SK-N-SH (cell line): ENCODE measurements at regions not wholly inside any gene's neighbourhood (a gene's known extent, or its start where the extent isn't known, plus 50 kb on each side); places are given as distances from the start of the nearest gene placed in this dataset.

Experiments
- CTCF ChIA-PET: fragments of 300-600, 350-600 bp; formaldehyde crosslinking; extraction: SDS; loops from one replicate; lab custom pipeline; 2021; lab: Yijun Ruan, JAX
- POLR2A ChIA-PET: fragments of 350-600 bp; sonication (Branson Sonifier 250); formaldehyde crosslinking; extraction: SDS; loops from one replicate; lab custom pipeline; 2020; ENCODE audit warnings: antibody characterized with exemption, inconsistent platforms; lab: Yijun Ruan, JAX
- DNase-seq: peaks from one replicate; pipeline ENCODE4 v3.0.0; 2012
- H2AFZ ChIP-seq: fragments of 200-600 bp; sonication (generic); 2 replicates; pipeline ENCODE4 v1.8.1; 2016; ENCODE audit warnings: antibody characterized with exemption, mild to moderate bottlenecking, low read depth
- H3F3A ChIP-seq: fragments of 200-600 bp; sonication (generic); replicated peaks from 2 replicates; pipeline ENCODE3; 2016; ENCODE audit warnings: antibody characterized with exemption, mild to moderate bottlenecking; ENCODE audit not compliant: insufficient read depth
- H3K27ac ChIP-seq, 2 experiments: fragments of 200-500 bp in 1 of 2; fragments of 200-600 bp in 1 of 2; sonication (Bioruptor generic) in 1 of 2; sonication (generic), shearing (Covaris generic) in 1 of 2; 2 replicates each; pipeline versions ENCODE4 v1.5.1 to v1.6.1; 2014 to 2016; ENCODE audit warnings: low read depth in 2 of 2, inconsistent platforms in 1 of 2, low read length in 1 of 2, mild to moderate bottlenecking in 1 of 2, mixed read lengths in 1 of 2
- H3K27me3 ChIP-seq: fragments of 200-600 bp; sonication (generic), shearing (Covaris generic); 2 replicates; pipeline ENCODE4 v1.6.1; 2016; ENCODE audit warnings: mixed run types; ENCODE audit not compliant: insufficient read depth
- H3K36me3 ChIP-seq, 2 experiments: fragments of 200-500 bp in 1 of 2; fragments of 200-600 bp in 1 of 2; sonication (Bioruptor generic) in 1 of 2; sonication (generic) in 1 of 2; replicated peaks in 1 of 2; 2 replicates each; pipeline versions ENCODE3 to v1.5.1; 2014 to 2016; ENCODE audit warnings: low read length in 1 of 2, mild to moderate bottlenecking in 1 of 2; ENCODE audit not compliant: insufficient read depth in 2 of 2, control insufficient read depth in 1 of 2
- H3K4me1 ChIP-seq, 2 experiments: fragments of 200-500 bp in 1 of 2; fragments of 200-600 bp in 1 of 2; sonication (Bioruptor generic) in 1 of 2; sonication (generic), shearing (Covaris generic) in 1 of 2; 2 replicates each; pipeline versions ENCODE4 v1.5.1 to v1.6.1; 2014 to 2016; ENCODE audit warnings: low read depth in 1 of 2, low read length in 1 of 2, mixed run types in 1 of 2; ENCODE audit not compliant: insufficient read depth in 2 of 2, control insufficient read depth in 1 of 2
- H3K4me2 ChIP-seq: fragments of 200-600 bp; sonication (generic), shearing (Covaris generic); 2 replicates; pipeline ENCODE4 v1.6.1; 2017; ENCODE audit warnings: mixed run types
- H3K4me3 ChIP-seq, 2 experiments: fragments of 200-500 bp in 1 of 2; fragments of 200-600 bp in 1 of 2; sonication (Bioruptor generic) in 1 of 2; sonication (generic), shearing (Covaris generic) in 1 of 2; 2 replicates each; pipeline versions ENCODE4 v1.5.1 to v1.8.1; 2014 to 2016; ENCODE audit warnings: low read depth in 2 of 2, inconsistent platforms in 1 of 2, low read length in 1 of 2, mild to moderate bottlenecking in 1 of 2, mixed read lengths in 1 of 2, moderate library complexity in 1 of 2
- H3K79me2 ChIP-seq: fragments of 200-600 bp; sonication (generic); 2 replicates; pipeline ENCODE4 v1.8.1; 2017; ENCODE audit warnings: mild to moderate bottlenecking; ENCODE audit not compliant: insufficient read depth
- H3K9ac ChIP-seq: fragments of 200-600 bp; sonication (generic); 2 replicates; pipeline ENCODE4 v1.6.1; 2017; ENCODE audit warnings: mixed run types
- H3K9me2 ChIP-seq: fragments of 200-600 bp; sonication (generic); 2 replicates; pipeline ENCODE4 v1.6.1; 2017; ENCODE audit warnings: mixed run types
- H3K9me3 ChIP-seq: fragments of 200-600 bp; sonication (generic); 2 replicates; pipeline ENCODE4 v1.6.1; 2017; ENCODE audit warnings: mixed run types, mild to moderate bottlenecking, moderate library complexity
- H4K20me1 ChIP-seq: fragments of 200-600 bp; sonication (generic); 2 replicates; pipeline ENCODE4 v1.6.1; 2017; ENCODE audit warnings: mild to moderate bottlenecking, mixed run types; ENCODE audit not compliant: insufficient read depth
- CHD2 ChIP-seq: fragments of 150-350 bp; IDR thresholded peaks from 2 replicates; pipeline ENCODE4 v1.6.1; 2018; ENCODE audit warnings: low read length; ENCODE audit not compliant: partially characterized antibody
- GATA2 ChIP-seq: sonication (generic); formaldehyde crosslinking; IDR thresholded peaks from 2 replicates; pipeline ENCODE4 v1.5.0; 2020; ENCODE audit warnings: mild to moderate bottlenecking, missing genetic modification reagents
- NFIC ChIP-seq: IDR thresholded peaks from 2 replicates; pipeline ENCODE4 v1.4.0; 2012; ENCODE audit warnings: borderline replicate concordance
- RAD21 ChIP-seq: IDR thresholded peaks from 2 replicates; pipeline ENCODE4 v1.6.1; 2012; ENCODE audit warnings: mild to moderate bottlenecking, low read length
- SIN3A ChIP-seq: IDR thresholded peaks from 2 replicates; pipeline ENCODE4 v1.6.1; 2012; ENCODE audit warnings: low read depth, mild to moderate bottlenecking, low read length, moderate library complexity, borderline replicate concordance
- SMC3 ChIP-seq: IDR thresholded peaks from 2 replicates; pipeline ENCODE4 v1.6.1; 2012; ENCODE audit warnings: low read depth, low read length, improper control_type of control experiment
- WGBS: methylation state at CpG from one replicate; pipeline ENCODE4 v1.1.6; 2017; ENCODE audit warnings: low lambda C conversion rate; 5-methylcytosine and 5-hydroxymethylcytosine counted together
- TF ChIP-seq, protein P1 (sequence below): IDR thresholded peaks from 2 replicates; pipeline ENCODE4 v1.4.0; 2012; ENCODE audit warnings: low read depth, borderline replicate concordance
- TF ChIP-seq, protein P2 (sequence below): IDR thresholded peaks from 2 replicates; pipeline ENCODE4 v1.6.1; 2012; ENCODE audit warnings: mild to moderate bottlenecking, low read depth, low read length, moderate library complexity
- TF ChIP-seq, protein P3 (sequence below): fragments of 200-600 bp; sonication (generic); IDR thresholded peaks from 2 replicates; pipeline ENCODE4 v1.6.1; 2017; ENCODE audit warnings: antibody characterized with exemption, mild to moderate bottlenecking, moderate library complexity
- TF ChIP-seq, protein P4 (sequence below): fragments of 150-350 bp; IDR thresholded peaks from 2 replicates; pipeline ENCODE4 v1.6.1; 2016; ENCODE audit warnings: mild to moderate bottlenecking, low read depth, low read length
- TF ChIP-seq, protein P5 (sequence below): IDR thresholded peaks from 2 replicates; pipeline ENCODE4; 2012
- TF ChIP-seq, protein P6 (sequence below): IDR thresholded peaks from 2 replicates; pipeline ENCODE4 v1.4.0; 2012; ENCODE audit warnings: low read depth

DNA sequence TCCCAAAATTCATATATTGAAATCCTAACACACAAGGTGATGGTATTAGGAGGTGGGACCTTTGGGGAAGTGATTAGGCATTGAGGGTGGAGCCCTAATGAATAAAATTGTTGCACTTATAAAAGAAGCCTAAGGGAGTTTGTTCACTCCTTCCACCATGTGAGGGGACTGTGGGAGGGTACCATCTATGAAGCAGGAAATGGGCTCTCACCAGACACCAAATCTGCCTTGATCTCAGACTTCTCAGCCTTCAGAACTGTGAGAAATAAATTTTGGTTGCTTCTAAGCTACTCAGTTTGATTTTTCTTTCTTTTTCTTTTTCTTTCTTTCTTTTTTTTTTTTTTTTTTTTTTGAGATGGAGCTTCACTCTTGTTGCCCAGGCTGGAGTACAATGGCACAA lies 116.2 kb upstream of the GPC3 start:
- H3K79me2 ChIP-seq: no peaks in the 10 kb centered on the region
- no peak overlapping the region for H3K9ac ChIP-seq
- no peaks in the 10 kb centered on the region for H3K9me2 ChIP-seq
- TF ChIP-seq RAD21: no peak
- TF ChIP-seq, protein P1, sequence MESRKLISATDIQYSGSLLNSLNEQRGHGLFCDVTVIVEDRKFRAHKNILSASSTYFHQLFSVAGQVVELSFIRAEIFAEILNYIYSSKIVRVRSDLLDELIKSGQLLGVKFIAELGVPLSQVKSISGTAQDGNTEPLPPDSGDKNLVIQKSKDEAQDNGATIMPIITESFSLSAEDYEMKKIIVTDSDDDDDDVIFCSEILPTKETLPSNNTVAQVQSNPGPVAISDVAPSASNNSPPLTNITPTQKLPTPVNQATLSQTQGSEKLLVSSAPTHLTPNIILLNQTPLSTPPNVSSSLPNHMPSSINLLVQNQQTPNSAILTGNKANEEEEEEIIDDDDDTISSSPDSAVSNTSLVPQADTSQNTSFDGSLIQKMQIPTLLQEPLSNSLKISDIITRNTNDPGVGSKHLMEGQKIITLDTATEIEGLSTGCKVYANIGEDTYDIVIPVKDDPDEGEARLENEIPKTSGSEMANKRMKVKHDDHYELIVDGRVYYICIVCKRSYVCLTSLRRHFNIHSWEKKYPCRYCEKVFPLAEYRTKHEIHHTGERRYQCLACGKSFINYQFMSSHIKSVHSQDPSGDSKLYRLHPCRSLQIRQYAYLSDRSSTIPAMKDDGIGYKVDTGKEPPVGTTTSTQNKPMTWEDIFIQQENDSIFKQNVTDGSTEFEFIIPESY: no peak
- TF ChIP-seq SMC3: no peak
- TF ChIP-seq CHD2: no peak
- TF ChIP-seq, protein P2, sequence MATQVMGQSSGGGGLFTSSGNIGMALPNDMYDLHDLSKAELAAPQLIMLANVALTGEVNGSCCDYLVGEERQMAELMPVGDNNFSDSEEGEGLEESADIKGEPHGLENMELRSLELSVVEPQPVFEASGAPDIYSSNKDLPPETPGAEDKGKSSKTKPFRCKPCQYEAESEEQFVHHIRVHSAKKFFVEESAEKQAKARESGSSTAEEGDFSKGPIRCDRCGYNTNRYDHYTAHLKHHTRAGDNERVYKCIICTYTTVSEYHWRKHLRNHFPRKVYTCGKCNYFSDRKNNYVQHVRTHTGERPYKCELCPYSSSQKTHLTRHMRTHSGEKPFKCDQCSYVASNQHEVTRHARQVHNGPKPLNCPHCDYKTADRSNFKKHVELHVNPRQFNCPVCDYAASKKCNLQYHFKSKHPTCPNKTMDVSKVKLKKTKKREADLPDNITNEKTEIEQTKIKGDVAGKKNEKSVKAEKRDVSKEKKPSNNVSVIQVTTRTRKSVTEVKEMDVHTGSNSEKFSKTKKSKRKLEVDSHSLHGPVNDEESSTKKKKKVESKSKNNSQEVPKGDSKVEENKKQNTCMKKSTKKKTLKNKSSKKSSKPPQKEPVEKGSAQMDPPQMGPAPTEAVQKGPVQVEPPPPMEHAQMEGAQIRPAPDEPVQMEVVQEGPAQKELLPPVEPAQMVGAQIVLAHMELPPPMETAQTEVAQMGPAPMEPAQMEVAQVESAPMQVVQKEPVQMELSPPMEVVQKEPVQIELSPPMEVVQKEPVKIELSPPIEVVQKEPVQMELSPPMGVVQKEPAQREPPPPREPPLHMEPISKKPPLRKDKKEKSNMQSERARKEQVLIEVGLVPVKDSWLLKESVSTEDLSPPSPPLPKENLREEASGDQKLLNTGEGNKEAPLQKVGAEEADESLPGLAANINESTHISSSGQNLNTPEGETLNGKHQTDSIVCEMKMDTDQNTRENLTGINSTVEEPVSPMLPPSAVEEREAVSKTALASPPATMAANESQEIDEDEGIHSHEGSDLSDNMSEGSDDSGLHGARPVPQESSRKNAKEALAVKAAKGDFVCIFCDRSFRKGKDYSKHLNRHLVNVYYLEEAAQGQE: no peak
- no peak for TF ChIP-seq NFIC
- TF ChIP-seq, protein P3, sequence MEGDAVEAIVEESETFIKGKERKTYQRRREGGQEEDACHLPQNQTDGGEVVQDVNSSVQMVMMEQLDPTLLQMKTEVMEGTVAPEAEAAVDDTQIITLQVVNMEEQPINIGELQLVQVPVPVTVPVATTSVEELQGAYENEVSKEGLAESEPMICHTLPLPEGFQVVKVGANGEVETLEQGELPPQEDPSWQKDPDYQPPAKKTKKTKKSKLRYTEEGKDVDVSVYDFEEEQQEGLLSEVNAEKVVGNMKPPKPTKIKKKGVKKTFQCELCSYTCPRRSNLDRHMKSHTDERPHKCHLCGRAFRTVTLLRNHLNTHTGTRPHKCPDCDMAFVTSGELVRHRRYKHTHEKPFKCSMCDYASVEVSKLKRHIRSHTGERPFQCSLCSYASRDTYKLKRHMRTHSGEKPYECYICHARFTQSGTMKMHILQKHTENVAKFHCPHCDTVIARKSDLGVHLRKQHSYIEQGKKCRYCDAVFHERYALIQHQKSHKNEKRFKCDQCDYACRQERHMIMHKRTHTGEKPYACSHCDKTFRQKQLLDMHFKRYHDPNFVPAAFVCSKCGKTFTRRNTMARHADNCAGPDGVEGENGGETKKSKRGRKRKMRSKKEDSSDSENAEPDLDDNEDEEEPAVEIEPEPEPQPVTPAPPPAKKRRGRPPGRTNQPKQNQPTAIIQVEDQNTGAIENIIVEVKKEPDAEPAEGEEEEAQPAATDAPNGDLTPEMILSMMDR: no peak
- TF ChIP-seq, all 33 proteins: peak for 0
- no peaks in the 10 kb centered on the region for H3F3A ChIP-seq
- no peak overlapping the region for H3K4me3 ChIP-seq
- CTCF ChIA-PET: no interaction called here
- no peaks in the 10 kb centered on the region for H3K9me3 ChIP-seq
- H3K4me1 ChIP-seq: no peaks in the 10 kb centered on the region
- no peaks in the 10 kb centered on the region for H3K36me3 ChIP-seq
- H3K27me3 ChIP-seq: no peaks in the 10 kb centered on the region
- POLR2A ChIA-PET: no interaction called here
- H4K20me1 ChIP-seq: no peaks in the 10 kb centered on the region
- H3K27ac ChIP-seq: no peak overlapping the region
- no peak overlapping the region for H3K4me2 ChIP-seq
- H2AFZ ChIP-seq: no peak overlapping the region
- DNase-seq: no peak

DNA sequence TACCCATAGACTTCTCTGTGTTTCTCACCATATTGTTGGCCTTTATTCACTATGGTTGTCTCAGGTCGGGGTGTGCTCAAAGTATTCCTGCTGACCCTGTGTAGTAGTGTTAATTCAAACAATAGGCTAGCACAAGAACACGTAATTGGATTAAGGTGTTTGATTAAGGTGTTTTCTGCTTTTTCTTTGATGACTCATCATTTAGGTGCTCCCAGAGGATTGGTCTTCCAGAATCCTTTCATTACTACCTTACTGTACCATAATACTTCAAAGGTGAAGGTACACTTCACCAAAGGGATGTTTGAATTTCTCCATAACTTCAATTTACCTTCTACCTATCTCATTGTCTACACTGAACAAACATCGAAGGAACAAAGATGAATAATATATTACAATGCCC lies 121.7 kb upstream of the CCDC160 start:
- no peaks in the 10 kb centered on the region for H4K20me1 ChIP-seq
- no peak overlapping the region for H2AFZ ChIP-seq
- no peak overlapping the region for H3K4me2 ChIP-seq
- H3K27me3 ChIP-seq: no peaks in the 10 kb centered on the region; the same call in 1 of the 2 replicates
- no peak overlapping the region for H3K27ac ChIP-seq
- no peaks in the 10 kb centered on the region for H3K9me2 ChIP-seq
- no peak overlapping the region for H3K9ac ChIP-seq
- no peaks in the 10 kb centered on the region for H3K36me3 ChIP-seq
- DNase-seq: no peak
- ChIA-PET POLR2A (no interaction called here), CTCF (no interaction called here)
- H3K9me3 ChIP-seq: no peaks in the 10 kb centered on the region
- no peaks in the 10 kb centered on the region for H3K79me2 ChIP-seq
- TF ChIP-seq SIN3A (no peak), GATA2 (CRISPR knock-in tag) (no peak)
- TF ChIP-seq, protein P4, sequence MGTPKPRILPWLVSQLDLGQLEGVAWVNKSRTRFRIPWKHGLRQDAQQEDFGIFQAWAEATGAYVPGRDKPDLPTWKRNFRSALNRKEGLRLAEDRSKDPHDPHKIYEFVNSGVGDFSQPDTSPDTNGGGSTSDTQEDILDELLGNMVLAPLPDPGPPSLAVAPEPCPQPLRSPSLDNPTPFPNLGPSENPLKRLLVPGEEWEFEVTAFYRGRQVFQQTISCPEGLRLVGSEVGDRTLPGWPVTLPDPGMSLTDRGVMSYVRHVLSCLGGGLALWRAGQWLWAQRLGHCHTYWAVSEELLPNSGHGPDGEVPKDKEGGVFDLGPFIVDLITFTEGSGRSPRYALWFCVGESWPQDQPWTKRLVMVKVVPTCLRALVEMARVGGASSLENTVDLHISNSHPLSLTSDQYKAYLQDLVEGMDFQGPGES: no peak
- TF ChIP-seq, protein P5, sequence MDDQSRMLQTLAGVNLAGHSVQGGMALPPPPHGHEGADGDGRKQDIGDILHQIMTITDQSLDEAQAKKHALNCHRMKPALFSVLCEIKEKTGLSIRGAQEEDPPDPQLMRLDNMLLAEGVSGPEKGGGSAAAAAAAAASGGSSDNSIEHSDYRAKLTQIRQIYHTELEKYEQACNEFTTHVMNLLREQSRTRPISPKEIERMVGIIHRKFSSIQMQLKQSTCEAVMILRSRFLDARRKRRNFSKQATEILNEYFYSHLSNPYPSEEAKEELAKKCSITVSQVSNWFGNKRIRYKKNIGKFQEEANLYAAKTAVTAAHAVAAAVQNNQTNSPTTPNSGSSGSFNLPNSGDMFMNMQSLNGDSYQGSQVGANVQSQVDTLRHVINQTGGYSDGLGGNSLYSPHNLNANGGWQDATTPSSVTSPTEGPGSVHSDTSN: no peak
- TF ChIP-seq, protein P6, sequence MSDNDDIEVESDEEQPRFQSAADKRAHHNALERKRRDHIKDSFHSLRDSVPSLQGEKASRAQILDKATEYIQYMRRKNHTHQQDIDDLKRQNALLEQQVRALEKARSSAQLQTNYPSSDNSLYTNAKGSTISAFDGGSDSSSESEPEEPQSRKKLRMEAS: no peak
- H3K4me1 ChIP-seq: no peaks in the 10 kb centered on the region
- 6% methylated on average over 3 of the region's 3 CpGs for WGBS
- H3F3A ChIP-seq: no peaks in the 10 kb centered on the region
- no peak overlapping the region for H3K4me3 ChIP-seq
